DND-41 (cell line): ENCODE measurements at regions not wholly inside any gene's neighbourhood (a gene's known extent, or its start where the extent isn't known, plus 50 kb on each side); places are given as distances from the start of the nearest gene placed in this dataset.

ENCODE experiments used
- ATAC-seq: fragments of 200-7000 bp; cut with Tn5 transposase; 3 replicates; pipeline ENCODE4 v1.9.1; 2021; ENCODE audit warnings: low read depth; ENCODE audit not compliant: insufficient read depth
- DNase-seq: peaks from one replicate; pipeline ENCODE4 v3.0.0-alpha.2; 2020
- H2AFZ ChIP-seq: 2 replicates; pipeline ENCODE4 v1.6.0; 2012; ENCODE audit warnings: low read depth, low read length
- H3K27ac ChIP-seq: 2 replicates; pipeline ENCODE4 v1.5.1; 2012; ENCODE audit warnings: low read length, inconsistent platforms
- H3K27me3 ChIP-seq: fragments of 200-600 bp; sonication (generic); 2 replicates; pipeline ENCODE4 v1.6.0; 2012; ENCODE audit warnings: low read length, mild to moderate bottlenecking, inconsistent platforms; ENCODE audit not compliant: insufficient read depth, poor library complexity
- H3K36me3 ChIP-seq: 2 replicates; pipeline ENCODE4 v1.5.1; 2012; ENCODE audit warnings: low read length, inconsistent platforms; ENCODE audit not compliant: insufficient read depth
- H3K4me1 ChIP-seq: 2 replicates; pipeline ENCODE4 v1.5.1; 2012; ENCODE audit warnings: mild to moderate bottlenecking, low read length; ENCODE audit not compliant: insufficient read depth
- H3K4me2 ChIP-seq: 2 replicates; pipeline ENCODE4 v1.6.0; 2012; ENCODE audit warnings: mild to moderate bottlenecking, moderate library complexity, low read length, inconsistent platforms; ENCODE audit not compliant: insufficient read depth
- H3K4me3 ChIP-seq, 2 experiments: fragments of 200-600 bp in 1 of 2; shearing (Covaris generic) in 1 of 2; 2 replicates each; pipeline ENCODE4 v1.5.1; 2012 to 2016; ENCODE audit warnings: inconsistent platforms in 2 of 2, low read length in 2 of 2, mild to moderate bottlenecking in 2 of 2, low read depth in 1 of 2, moderate library complexity in 1 of 2
- H3K79me2 ChIP-seq: 2 replicates; pipeline ENCODE4 v1.6.0; 2012; ENCODE audit warnings: low read length, inconsistent platforms; ENCODE audit not compliant: insufficient read depth
- H3K9ac ChIP-seq: 2 replicates; pipeline ENCODE4 v1.6.0; 2012; ENCODE audit warnings: low read depth, mild to moderate bottlenecking, inconsistent platforms, low read length, moderate library complexity
- H3K9me3 ChIP-seq: 2 replicates; pipeline ENCODE4 v1.5.1; 2012; ENCODE audit warnings: low read length, moderate library complexity, mild to moderate bottlenecking, inconsistent platforms; ENCODE audit not compliant: insufficient read depth, severe bottlenecking
- H4K20me1 ChIP-seq: 2 replicates; pipeline ENCODE4 v1.6.0; 2012; ENCODE audit warnings: low read length; ENCODE audit not compliant: insufficient read depth
- EZH2 ChIP-seq: IDR thresholded peaks from 3 replicates; pipeline ENCODE4 v1.6.1; 2012; ENCODE audit warnings: borderline replicate concordance, low read depth, mild to moderate bottlenecking, moderate library complexity, low read length, inconsistent platforms; ENCODE audit not compliant: severe bottlenecking
- TF ChIP-seq, protein P1 (sequence below): IDR thresholded peaks from 2 replicates; pipeline ENCODE4 v1.5.1; 2012; ENCODE audit warnings: borderline replicate concordance, low read length, moderate library complexity, mild to moderate bottlenecking; ENCODE audit not compliant: poor library complexity, severe bottlenecking; ENCODE audit errors: extremely low read depth

DNA sequence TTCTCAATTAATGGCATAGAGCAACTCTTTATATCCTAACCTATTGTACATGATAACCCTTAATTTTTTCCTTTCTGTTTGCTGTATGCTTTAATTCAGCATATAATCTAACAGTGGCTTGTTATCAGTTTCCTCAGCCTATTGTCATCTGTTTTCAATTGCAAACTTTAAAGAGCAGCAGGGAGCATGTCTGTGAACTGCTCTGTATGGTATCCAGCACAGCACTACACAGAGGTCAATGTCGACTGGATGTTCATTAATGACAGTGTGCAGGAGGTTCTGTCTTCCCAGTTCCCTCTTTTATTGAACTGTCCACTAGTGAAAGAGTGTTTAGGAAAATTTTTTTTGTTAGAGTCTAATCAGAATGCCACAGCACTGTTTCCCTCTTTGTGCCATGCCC is 609.1 kb downstream of the SOX5 start:
- Histone ChIP-seq H3K4me3 (no peak overlapping the region), H3K4me1 (no peaks in the 10 kb centered on the region), H3K9ac (no peak overlapping the region), H3K36me3 (no peaks in the 10 kb centered on the region), H3K4me2 (no peak overlapping the region), H3K79me2 (no peaks in the 10 kb centered on the region), H3K27ac (no peak overlapping the region), H2AFZ (no peak overlapping the region), H3K9me3 (no peaks in the 10 kb centered on the region), H3K27me3 (no peaks in the 10 kb centered on the region), H4K20me1 (no peaks in the 10 kb centered on the region)
- no peak for TF ChIP-seq EZH2
- TF ChIP-seq, protein P1, sequence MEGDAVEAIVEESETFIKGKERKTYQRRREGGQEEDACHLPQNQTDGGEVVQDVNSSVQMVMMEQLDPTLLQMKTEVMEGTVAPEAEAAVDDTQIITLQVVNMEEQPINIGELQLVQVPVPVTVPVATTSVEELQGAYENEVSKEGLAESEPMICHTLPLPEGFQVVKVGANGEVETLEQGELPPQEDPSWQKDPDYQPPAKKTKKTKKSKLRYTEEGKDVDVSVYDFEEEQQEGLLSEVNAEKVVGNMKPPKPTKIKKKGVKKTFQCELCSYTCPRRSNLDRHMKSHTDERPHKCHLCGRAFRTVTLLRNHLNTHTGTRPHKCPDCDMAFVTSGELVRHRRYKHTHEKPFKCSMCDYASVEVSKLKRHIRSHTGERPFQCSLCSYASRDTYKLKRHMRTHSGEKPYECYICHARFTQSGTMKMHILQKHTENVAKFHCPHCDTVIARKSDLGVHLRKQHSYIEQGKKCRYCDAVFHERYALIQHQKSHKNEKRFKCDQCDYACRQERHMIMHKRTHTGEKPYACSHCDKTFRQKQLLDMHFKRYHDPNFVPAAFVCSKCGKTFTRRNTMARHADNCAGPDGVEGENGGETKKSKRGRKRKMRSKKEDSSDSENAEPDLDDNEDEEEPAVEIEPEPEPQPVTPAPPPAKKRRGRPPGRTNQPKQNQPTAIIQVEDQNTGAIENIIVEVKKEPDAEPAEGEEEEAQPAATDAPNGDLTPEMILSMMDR, result no peak
- DNase-seq (no peak), ATAC-seq (no peak)

DNA sequence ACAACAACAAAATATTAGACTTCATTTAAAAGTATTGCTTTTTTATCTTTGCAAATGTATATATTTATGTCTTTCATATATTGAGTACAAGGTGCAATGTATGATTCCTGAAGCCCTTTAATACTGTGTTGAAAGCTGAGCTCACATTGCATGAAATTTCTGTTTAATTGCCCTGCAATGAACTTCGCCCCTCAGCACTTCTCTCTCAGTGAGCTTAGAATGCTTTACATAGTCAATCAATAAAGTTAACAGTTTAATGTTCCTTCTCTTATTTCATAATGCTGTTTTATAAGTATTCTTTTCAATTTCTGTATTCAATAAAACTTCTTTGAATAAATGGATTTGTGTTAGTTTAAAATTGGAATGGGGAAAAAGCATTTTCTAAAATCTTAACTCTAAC is 607.1 kb downstream of the SOX5 start:
- no peaks in the 10 kb centered on the region for H3K4me1 ChIP-seq
- H3K79me2 ChIP-seq, result no peaks in the 10 kb centered on the region
- H3K9ac ChIP-seq, result no peak overlapping the region
- no peaks in the 10 kb centered on the region for H4K20me1 ChIP-seq
- H3K4me2 ChIP-seq, result no peak overlapping the region
- no peaks in the 10 kb centered on the region for H3K36me3 ChIP-seq
- H2AFZ ChIP-seq, result no peak overlapping the region
- no peak for DNase-seq
- ATAC-seq, result no peak
- no peak overlapping the region for H3K27ac ChIP-seq
- no peak overlapping the region for H3K4me3 ChIP-seq
- no peaks in the 10 kb centered on the region for H3K27me3 ChIP-seq
- no peak for TF ChIP-seq EZH2
- TF ChIP-seq, protein P1, result no peak
- H3K9me3 ChIP-seq, result no peaks in the 10 kb centered on the region

DNA sequence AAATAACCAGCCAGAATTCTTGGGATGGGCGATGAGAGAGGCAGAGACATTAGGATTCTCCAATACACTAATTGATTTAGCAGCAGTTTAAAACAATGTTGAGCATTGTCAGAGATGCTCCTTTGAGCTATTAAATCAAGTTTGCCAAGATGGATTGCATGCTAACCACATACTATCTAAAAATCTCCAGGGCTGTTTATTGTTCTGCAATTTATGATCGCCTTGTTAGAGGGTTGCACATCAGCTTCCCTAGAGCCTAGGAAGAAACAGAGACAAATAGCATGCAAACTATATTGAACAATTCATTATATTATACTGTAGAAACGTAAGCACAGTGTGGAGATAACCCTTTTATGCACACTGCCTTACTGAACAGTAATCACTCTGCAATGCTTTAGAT is 599.9 kb downstream of the SOX5 start:
- Histone ChIP-seq H3K9ac (no peak overlapping the region), H3K4me2 (no peak overlapping the region), H3K79me2 (no peaks in the 10 kb centered on the region), H3K27ac (no peak overlapping the region), H3K4me3 (no peak overlapping the region), H3K27me3 (no peaks in the 10 kb centered on the region), H3K36me3 (no peaks in the 10 kb centered on the region), H3K9me3 (no peaks in the 10 kb centered on the region), H4K20me1 (no peaks in the 10 kb centered on the region), H2AFZ (no peak overlapping the region), H3K4me1 (no peaks in the 10 kb centered on the region)
- TF ChIP-seq, protein P1, result no peak
- TF ChIP-seq EZH2, result no peak
- DNase-seq (no peak), ATAC-seq (no peak)

DNA sequence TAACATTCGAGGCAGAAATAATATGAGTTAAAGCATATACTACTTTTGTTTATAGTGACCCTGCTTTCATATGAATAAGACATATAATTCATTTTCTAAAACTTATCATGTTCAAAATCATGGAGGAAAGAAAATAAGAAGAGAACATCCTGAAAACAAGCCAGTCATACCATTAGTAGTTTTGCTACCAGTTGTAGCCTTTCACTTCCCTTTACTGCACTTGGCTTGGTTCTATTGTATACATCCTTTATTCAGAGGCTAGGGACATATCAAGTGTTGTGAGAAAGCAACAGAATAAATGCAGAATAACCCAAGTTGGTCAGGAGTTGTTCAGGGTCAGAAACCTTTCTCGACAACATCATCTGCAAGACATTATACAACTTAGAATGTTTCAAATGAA is 598.7 kb downstream of the SOX5 start:
- H3K9ac ChIP-seq, result no peak overlapping the region
- H3K4me1 ChIP-seq, result no peaks in the 10 kb centered on the region
- DNase-seq (no peak), ATAC-seq (no peak)
- H3K27me3 ChIP-seq, result no peaks in the 10 kb centered on the region
- H3K79me2 ChIP-seq, result no peaks in the 10 kb centered on the region
- TF ChIP-seq, protein P1, result no peak
- no peak for TF ChIP-seq EZH2
- no peak overlapping the region for H2AFZ ChIP-seq
- H4K20me1 ChIP-seq, result no peaks in the 10 kb centered on the region
- H3K9me3 ChIP-seq, result no peaks in the 10 kb centered on the region
- H3K4me3 ChIP-seq, result no peak overlapping the region
- H3K27ac ChIP-seq, result no peak overlapping the region
- no peaks in the 10 kb centered on the region for H3K36me3 ChIP-seq
- H3K4me2 ChIP-seq, result no peak overlapping the region
